ENCODE measurements at regions not wholly inside any gene's neighbourhood (a gene's known extent, or its start where the extent isn't known, plus 50 kb on each side); places are given as distances from the start of the nearest gene placed in this dataset.
"Not testable (repeated sequence)": the region's sequence is repeated elsewhere in the genome, so short reads cannot be mapped to it uniquely, and the experiment has no call there.

- TF ChIP-seq CTCF (IDR thresholded peaks at IDR 0.05; ENCODE audit: insufficient read depth, low read length, severe bottlenecking): no peak
- Histone ChIP-seq H3K4me3 (ENCODE audit: low read depth, low read length) (no peak overlapping the region), H3K36me3 (ENCODE audit: control insufficient read depth, insufficient read depth, low read length) (no peaks in the 10 kb centered on the region), H3K27me3 (ENCODE audit: control insufficient read depth, insufficient read depth, low read length) (no peaks in the 10 kb centered on the region)
- DNase-seq (ENCODE audit: low read depth): no peak
- FAIRE-seq: no peak
These were observed 691.4 kb upstream of the FSHR start for GRCh38 chr2:49845671-49846070.

- Histone ChIP-seq H3K27me3 (ENCODE audit: control insufficient read depth, insufficient read depth, low read length) (no peaks in the 10 kb centered on the region), H3K4me3 (ENCODE audit: low read depth, low read length) (no peak overlapping the region), H3K36me3 (ENCODE audit: control insufficient read depth, insufficient read depth, low read length) (no peaks in the 10 kb centered on the region)
- no peak for TF ChIP-seq CTCF (IDR thresholded peaks at IDR 0.05; ENCODE audit: insufficient read depth, low read length, severe bottlenecking)
- DNase-seq (ENCODE audit: low read depth): no peak
- no peak for FAIRE-seq
These were observed 690.7 kb upstream of the FSHR start for GRCh38 chr2:49845021-49845420.

- not testable (repeated sequence) for H3K36me3 ChIP-seq (ENCODE audit: control insufficient read depth, insufficient read depth, low read length); H3K4me3 ChIP-seq (ENCODE audit: low read depth, low read length); DNase-seq (ENCODE audit: low read depth); H3K27me3 ChIP-seq (ENCODE audit: control insufficient read depth, insufficient read depth, low read length); FAIRE-seq
These were observed 689.8 kb upstream of the FSHR start for GRCh38 chr2:49844113-49844512.

- FAIRE-seq: no peak
- DNase-seq (ENCODE audit: low read depth): no peak
These were observed 689.0 kb upstream of the FSHR start for GRCh38 chr2:49843314-49843713.

GRCh38 chr2:49840428-49840975, 686.2 kb upstream of the FSHR start:
- TF ChIP-seq CTCF (IDR thresholded peaks at IDR 0.05; ENCODE audit: insufficient read depth, low read length, severe bottlenecking): no peak
- H3K36me3 ChIP-seq (ENCODE audit: control insufficient read depth, insufficient read depth, low read length): no peaks in the 10 kb centered on the region
- DNase-seq (ENCODE audit: low read depth) (no peak), FAIRE-seq (no peak)
- H3K27me3 ChIP-seq (ENCODE audit: control insufficient read depth, insufficient read depth, low read length): no peaks in the 10 kb centered on the region
- no peak overlapping the region for H3K4me3 ChIP-seq (ENCODE audit: low read depth, low read length)

More at GRCh38 chr2:49843314-49843713, 689.0 kb upstream of the FSHR start:
- no peak for TF ChIP-seq CTCF (IDR thresholded peaks at IDR 0.05; ENCODE audit: insufficient read depth, low read length, severe bottlenecking)
- Histone ChIP-seq H3K36me3 (ENCODE audit: control insufficient read depth, insufficient read depth, low read length) (no peaks in the 10 kb centered on the region), H3K27me3 (ENCODE audit: control insufficient read depth, insufficient read depth, low read length) (no peaks in the 10 kb centered on the region), H3K4me3 (ENCODE audit: low read depth, low read length) (no peak overlapping the region)

GRCh38 chr2:49839818-49840217, 685.5 kb upstream of the FSHR start:
- TF ChIP-seq CTCF (IDR thresholded peaks at IDR 0.05; ENCODE audit: insufficient read depth, low read length, severe bottlenecking): no peak
- Histone ChIP-seq H3K36me3 (ENCODE audit: control insufficient read depth, insufficient read depth, low read length) (no peaks in the 10 kb centered on the region), H3K27me3 (ENCODE audit: control insufficient read depth, insufficient read depth, low read length) (no peaks in the 10 kb centered on the region), H3K4me3 (ENCODE audit: low read depth, low read length) (no peak overlapping the region)
- DNase-seq (ENCODE audit: low read depth) (no peak), FAIRE-seq (no peak)

All from bronchial epithelial cell (primary cell).